ENCODE measurements at regions not wholly inside any gene's neighbourhood (a gene's known extent, or its start where the extent isn't known, plus 50 kb on each side); places are given as distances from the start of the nearest gene placed in this dataset.
"Not testable (repeated sequence)": the region's sequence is repeated elsewhere in the genome, so short reads cannot be mapped to it uniquely, and the experiment has no call there.

DNA sequence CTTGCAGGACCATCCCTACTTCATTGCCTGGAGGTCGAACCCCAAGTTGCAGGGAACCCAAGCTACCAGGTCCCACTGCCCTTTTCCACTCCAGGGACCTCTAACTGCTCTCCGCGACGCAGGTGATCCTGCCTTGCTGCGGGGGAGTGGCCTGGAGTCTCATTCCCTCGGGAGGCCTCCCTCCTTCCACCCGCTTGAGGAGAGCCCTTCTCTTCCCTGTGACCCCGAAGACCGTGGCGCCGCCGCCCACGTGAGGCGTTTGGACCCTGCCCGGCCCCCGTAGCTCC is 63.0 kb upstream of the AGTPBP1 start:
- TF ChIP-seq SP1 (IDR thresholded peaks at IDR 0.05; ENCODE audit: low read depth, low read length); POLR2AphosphoS2 (IDR thresholded peaks at IDR 0.05; ENCODE audit: low read depth, low read length); ATF3 (IDR thresholded peaks at IDR 0.05; ENCODE audit: borderline replicate concordance, extremely low read depth, low read depth, low read length); CHD2 (IDR thresholded peaks at IDR 0.05; ENCODE audit: borderline replicate concordance, low read depth, low read length); CHD1 (IDR thresholded peaks at IDR 0.05; ENCODE audit: low read depth, low read length); YY1 (IDR thresholded peaks at IDR 0.05; ENCODE audit: low read depth, low read length); MLLT1 (IDR thresholded peaks at IDR 0.05): not testable (repeated sequence)
- TF ChIP-seq, protein P1, sequence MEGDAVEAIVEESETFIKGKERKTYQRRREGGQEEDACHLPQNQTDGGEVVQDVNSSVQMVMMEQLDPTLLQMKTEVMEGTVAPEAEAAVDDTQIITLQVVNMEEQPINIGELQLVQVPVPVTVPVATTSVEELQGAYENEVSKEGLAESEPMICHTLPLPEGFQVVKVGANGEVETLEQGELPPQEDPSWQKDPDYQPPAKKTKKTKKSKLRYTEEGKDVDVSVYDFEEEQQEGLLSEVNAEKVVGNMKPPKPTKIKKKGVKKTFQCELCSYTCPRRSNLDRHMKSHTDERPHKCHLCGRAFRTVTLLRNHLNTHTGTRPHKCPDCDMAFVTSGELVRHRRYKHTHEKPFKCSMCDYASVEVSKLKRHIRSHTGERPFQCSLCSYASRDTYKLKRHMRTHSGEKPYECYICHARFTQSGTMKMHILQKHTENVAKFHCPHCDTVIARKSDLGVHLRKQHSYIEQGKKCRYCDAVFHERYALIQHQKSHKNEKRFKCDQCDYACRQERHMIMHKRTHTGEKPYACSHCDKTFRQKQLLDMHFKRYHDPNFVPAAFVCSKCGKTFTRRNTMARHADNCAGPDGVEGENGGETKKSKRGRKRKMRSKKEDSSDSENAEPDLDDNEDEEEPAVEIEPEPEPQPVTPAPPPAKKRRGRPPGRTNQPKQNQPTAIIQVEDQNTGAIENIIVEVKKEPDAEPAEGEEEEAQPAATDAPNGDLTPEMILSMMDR (IDR thresholded peaks at IDR 0.05 in 2 of 3, conservative IDR thresholded peaks at IDR 0.05 in 1 of 3; ENCODE audit: control insufficient read depth in 2 of 3, extremely low read depth in 1 of 3, insufficient read depth in 1 of 3, low read depth in 3 of 3, low read length in 3 of 3): not testable (repeated sequence)
- TF ChIP-seq, protein P2, sequence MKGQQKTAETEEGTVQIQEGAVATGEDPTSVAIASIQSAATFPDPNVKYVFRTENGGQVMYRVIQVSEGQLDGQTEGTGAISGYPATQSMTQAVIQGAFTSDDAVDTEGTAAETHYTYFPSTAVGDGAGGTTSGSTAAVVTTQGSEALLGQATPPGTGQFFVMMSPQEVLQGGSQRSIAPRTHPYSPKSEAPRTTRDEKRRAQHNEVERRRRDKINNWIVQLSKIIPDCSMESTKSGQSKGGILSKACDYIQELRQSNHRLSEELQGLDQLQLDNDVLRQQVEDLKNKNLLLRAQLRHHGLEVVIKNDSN (IDR thresholded peaks at IDR 0.05; ENCODE audit: borderline replicate concordance, extremely low read length, insufficient read depth, low read depth, low read length): peak; percentile 34

Data from GM12878 (cell line).